Stimulated activated naive CD8-positive, alpha-beta T cell treated with anti-CD3 and anti-CD28 coated beads, Interleukin-15, Interleukin-2, amounts not matched to agents 100 U/mL and 50 U/mL, for 24 hours (primary cell): ENCODE measurements at regions not wholly inside any gene's neighbourhood (a gene's known extent, or its start where the extent isn't known, plus 50 kb on each side); places are given as distances from the start of the nearest gene placed in this dataset.

Source experiments
- ATAC-seq: fragments of 150-1000 bp; cut with Tn5 transposase; one replicate; pipeline ENCODE4 v1.10.0; 2021
- DNase-seq: peaks from one replicate; pipeline ENCODE4 v3.0.0; 2021

DNA sequence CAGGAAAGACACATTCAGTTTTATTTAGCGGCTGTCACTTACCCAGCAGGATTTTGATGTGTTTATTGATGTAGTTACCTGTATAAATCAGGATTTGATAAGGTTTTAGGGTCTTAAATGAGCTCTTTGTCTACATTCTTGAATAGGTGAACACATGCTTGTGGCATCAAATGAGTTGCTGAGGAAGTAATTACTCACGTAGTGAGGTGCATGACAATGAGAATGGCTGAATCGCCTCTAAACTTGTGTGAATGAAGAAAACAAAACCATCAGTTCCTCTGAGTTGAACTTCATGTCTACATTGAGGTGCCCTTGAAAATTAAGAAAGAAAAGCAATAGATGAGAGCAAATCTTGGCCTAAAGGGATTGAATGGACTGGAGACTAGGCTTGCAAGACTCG, 245.6 kb upstream of the SATB1 start:
- DNase-seq (no peak), ATAC-seq (no peak)

DNA sequence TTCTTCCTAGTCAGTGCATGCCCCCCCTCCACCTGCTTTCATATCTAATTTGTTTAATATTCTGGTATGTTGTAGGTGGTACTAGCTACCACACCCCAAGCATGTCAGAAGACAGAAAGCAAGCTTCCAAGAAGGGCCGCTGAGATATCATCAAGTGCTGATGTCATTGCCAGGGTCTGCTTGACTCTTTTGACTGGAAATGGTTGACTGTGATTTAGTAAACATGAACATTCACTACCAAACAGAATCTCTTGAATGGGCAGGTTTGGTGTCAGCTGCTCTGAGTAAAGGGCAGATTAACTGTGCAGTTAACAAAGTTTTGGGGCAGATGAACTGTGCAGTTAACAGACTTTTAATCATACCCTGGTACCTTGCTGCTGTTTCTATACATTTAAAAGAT, 244.2 kb upstream of the SATB1 start:
- DNase-seq, result no peak
- no peak for ATAC-seq

DNA sequence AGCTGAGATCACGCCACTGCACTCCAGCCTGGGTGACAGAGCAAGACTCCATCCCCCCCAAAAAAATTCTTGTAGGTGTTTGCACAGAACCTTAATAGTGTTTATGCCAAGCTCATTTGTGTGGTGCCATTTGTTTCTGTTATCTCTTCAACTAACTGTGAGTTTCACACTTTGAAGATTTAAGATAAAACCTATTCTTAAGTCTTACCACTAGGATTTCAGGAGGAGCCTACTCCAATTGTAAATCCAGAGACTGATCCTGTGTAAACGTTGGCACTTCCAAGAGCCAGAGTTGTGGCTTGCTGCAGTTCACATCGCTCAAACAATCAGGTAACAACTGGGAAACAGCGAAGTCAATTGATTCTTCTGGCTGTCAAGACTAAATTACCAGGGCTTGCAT, 242.4 kb upstream of the SATB1 start:
- ATAC-seq, result no peak

DNA sequence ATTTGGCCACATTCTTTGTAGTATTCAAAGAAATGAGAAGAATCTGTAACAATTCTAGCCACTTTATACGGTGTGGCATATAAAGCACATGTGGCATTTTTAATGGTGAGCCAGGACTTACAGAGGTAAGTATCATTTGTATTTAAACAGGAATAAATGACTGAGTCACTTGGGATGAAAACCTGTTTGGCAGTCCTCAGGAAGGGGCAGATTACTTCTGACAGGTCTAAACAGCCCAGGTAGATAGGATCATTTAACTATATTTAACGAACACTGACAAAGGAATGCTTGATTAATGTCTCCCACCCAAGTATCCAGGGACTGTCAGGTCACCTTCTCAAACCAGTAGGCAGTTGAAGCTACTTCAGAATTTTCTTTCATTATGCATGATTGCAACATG, 241.5 kb upstream of the SATB1 start:
- DNase-seq, result no peak
- no peak for ATAC-seq

More for the DNA sequence above, 242.4 kb upstream of the SATB1 start:
- no peak for DNase-seq

DNA sequence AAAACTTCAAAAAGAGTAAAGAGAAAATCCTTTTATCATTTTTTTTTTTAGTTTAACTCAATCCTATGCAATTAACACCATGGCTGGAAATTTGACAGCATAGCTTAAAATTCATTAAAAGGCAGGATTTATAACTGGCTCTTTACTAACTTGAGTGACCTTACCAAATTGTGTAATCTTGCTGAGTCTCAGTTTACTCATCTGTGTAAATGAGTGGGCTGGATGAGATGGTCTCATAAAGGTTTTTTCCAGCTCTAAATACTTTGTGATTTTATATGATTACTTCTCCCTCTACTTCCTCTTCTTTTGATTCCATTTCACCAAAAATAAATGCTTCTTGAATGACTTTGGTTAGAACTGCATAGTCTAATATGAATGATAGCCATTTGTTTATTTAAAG, 234.9 kb upstream of the SATB1 start:
- ATAC-seq (peak; percentile 66), DNase-seq (no peak)

DNA sequence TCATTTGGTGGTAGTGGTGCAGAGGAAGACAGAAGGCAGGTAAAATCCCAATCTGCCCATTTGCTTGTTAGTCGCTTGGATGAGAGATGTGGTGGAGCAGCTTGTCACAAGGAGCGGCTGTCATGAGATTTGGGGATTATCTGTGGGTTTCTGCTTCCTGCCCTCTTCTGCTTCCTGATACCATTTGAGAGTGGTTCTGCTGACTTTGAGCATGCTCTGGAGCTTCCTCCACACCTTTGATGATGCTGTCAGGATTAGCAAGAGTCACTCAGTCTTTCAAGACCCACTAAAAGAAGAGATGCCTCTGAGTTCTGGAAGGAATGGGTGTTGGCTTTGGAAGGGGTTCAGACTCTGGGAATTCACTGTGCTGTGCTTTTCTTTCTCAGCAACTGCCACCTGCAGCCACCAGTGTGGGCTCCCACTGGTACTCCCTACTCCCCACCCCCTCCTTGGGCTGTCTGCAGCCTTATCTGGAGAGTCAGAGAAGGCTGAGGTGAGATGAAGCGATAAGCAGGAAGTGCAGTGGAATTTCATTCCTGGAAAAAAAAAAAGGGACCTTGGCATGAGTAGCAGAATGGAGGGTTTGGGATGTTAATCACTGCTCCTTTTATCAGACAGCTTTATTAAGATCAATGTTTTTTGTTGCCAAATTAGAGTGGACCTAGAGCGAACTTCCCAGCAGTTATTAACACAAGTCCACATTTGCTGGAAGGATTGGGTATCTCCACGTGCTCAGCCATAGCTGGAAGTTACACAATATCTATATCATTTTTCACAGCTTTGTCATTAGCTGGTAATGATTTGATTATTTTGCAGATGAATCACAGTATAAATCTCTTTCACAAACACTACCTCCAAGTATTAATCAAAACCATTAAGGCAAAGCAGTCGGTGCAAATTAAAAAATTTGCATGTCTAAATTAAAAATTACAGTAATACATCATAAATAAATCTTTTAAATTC, 233.0 kb upstream of the SATB1 start:
- DNase-seq (no peak), ATAC-seq (peak; percentile 58)

DNA sequence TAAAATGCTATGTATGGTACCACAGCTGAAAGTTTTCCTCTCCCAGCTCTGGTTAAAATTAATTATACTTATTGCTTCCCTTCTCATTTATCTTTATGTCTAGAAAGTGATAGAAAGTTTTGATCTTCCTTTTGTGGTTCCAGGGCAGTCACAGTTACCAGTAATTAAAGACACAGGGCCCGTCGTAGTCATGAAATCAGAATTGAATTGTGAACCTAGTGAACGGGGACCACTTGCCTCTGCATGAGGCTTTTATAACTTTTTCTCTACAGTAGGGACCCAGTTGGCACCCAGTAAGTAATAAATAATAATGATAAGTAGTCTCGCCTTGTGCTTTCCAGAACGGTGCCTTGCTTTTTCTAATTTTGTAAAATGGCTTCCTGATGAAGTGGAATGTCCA, 231.7 kb upstream of the SATB1 start:
- peak; percentile 25 for ATAC-seq
- DNase-seq, result no peak

DNA sequence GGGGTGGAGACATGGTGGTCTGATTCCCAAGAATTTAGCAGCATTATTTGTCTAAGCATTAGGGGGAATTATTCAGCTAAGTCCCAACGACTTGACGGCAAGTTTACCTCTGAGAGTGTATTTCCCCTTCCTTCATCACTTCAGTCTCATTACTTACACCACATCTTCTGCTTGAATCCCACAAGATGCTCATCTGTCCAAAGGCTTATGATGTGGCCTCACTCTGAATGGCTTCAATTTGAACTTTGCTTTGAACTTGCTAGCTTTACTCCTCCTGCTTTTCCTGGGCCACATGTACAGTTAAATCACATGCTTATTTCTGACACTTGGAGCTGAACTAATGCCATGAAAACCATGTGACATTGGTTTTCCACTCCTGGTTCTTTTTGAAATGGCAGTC, 231.3 kb upstream of the SATB1 start:
- no peak for DNase-seq
- ATAC-seq, result peak; percentile 17

DNA sequence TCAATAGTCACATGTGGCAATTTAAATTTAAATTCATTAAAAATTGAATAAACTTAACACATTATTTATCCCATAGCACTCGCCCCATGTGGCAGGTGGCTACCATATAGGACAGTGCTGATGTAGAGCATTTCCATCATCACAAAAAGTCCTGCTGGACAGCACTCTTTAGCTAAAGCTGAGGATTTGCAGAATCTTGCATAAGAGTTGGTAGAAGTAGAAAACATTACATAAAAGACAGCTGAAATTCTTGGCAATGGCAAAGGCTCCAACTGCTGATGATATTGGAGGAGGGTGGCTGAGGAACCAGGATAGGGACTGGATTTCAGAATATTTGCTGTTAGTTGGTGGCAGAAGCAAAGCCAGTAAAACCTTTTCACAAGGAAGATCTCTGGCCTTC, 230.7 kb upstream of the SATB1 start:
- no peak for ATAC-seq
- DNase-seq, result no peak

DNA sequence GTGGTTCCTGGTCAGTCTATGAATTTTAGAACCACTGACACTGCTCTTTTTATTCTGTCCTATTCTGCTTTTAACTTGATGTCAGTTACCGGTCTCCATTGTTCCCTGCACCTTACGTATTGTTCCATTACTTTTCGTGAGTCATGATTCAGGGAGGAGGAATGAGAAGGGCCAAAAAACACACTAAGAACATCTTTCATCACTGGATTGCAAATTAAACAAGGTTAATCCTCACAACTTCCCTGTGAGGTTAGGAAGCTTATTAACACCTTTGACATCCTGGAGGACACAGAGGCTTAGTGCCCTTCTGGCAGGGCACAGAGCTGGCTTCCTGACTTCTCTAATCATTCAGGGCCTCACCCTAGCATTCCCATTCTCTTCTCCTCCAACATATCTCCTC, 227.6 kb upstream of the SATB1 start:
- no peak for DNase-seq
- no peak for ATAC-seq

DNA sequence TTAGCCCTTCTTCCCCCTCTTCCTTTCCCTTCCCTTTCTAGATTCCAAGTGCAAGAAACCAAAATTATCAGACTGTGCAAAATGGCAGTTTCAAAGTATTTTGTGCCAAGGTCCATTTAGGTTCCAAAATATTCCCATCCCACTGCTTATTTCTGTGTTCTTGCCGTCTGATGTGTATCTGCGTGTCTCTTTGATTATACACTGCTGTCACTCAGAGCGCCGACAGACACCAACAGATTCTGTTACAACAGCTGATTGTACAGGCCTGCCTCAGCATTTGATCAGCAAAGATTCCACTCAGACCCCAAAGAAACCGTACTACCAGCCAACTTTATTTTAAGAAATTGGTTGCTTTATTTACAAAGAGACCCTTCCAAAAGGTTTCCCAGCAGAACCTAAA, 225.6 kb upstream of the SATB1 start:
- DNase-seq, result no peak
- ATAC-seq, result no peak

DNA sequence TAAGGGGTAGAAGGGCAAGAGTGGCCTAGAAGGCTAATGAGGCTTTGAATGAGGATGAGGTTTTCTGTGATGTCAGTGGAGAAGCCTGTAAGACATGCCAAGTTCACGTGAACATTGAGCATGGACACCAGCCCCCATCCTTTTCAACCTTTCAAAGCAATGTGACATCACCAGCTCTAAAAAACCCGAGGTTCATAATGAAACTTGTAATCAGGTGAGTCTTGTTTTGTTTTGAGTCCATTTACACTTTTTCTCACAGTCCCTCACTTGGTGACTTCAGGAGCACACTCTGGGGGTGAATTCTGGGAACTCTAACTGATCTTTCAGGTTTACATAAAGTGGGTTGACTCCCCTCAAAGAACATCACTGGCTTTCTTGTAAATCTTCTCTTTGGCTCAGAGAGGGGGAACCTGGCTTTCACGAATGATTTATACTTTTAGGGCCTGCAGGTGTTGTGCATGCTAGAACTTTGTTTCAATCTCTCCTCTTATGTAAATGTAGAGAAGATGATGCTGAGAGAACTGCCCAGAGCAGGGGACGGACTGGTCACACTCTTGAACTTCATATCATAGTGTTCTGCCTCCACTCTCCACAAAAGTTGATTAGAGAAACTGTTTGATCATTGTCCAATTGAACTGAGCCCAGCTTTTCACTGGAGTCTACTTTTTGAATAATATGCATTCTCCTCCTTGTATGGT, 224.7 kb upstream of the SATB1 start:
- DNase-seq (peak; percentile 43), ATAC-seq (peak; percentile 86)

DNA sequence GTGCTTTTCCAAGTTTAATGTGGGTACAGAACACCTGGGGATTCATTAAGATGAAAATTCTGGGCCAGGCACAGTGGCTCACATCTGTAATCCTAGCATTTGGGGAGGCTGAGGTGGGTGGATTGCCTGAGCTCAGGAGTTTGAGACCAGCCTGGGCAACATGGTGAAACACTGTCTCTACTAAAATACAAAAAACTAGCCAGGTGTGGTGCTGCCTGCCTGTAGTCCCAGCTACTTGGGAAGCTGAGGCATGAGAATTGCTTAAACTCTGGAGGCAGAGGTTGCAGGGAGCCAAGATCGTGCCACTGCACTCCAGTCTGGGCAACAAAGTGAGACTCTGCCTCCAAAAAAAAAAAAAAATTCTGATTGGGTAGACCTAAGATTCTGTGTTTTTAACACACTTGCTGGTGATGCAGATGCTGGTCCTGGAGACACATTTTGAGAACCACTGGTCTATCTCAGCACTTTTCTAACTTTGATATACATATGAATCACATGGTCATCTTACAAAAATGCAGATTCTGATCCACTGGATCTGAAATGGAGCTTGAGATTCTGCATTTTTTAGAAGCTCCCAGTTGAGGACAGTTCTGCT, 223.8 kb upstream of the SATB1 start:
- DNase-seq (no peak), ATAC-seq (no peak)

DNA sequence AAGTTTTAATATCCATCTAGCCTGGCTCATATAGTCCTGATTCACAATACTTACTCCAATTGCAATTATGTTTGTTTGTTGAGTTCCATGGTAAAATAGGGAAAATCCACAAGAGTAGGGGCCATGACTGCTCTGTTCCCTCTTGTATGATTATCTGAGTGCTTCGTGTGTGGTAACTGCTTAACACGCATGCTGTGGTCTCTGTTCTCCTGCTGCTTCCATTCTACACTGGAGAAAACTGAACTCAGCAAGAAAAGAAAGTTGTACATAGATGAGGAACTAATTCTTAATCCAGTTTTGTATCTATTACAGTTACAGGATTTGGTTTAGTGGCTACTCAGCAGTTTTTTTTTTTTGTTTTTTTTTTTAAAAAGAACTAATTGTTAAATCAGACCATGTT, 223.0 kb upstream of the SATB1 start:
- ATAC-seq (no peak), DNase-seq (no peak)

DNA sequence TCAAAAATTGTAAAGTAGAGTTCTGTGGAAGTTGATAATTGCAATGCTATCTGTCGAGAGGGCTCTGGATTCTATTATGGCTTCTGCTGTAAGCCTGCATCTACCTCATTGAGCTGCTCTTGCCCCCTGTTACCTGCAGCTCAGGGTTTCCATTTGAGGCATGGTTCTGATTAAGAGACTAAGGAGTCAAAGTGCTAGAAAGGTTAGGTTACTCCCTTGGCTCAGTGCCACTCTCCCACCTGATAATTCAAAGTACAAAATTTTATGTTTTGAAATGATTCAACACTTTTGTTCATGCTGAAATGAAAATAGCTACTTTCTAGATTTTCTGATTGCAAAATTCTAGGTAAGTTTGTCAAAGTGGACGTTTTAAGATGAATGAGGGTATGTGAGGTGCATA, 220.5 kb upstream of the SATB1 start:
- ATAC-seq, result no peak

DNA sequence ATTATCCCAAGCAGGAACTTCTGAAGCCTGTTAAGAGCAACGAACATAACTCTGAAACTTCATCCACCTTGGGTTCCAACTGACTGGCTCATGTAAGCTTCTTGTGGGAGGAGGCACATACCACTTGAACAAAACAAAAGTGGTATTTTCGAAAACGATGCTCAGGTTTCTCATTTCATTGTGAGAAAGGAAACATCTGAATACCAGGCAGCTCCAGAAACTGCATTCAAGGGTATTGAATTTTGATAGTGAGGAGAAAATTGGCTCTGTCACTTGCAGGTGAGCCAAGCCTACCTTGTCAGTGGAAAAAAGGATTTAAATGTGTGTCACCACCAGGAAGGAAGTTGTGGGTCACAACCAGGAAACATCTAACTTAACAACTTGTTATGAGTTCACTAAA, 218.1 kb upstream of the SATB1 start:
- DNase-seq (no peak), ATAC-seq (no peak)

More for the DNA sequence above, 220.5 kb upstream of the SATB1 start:
- DNase-seq, result peak; percentile 30

DNA sequence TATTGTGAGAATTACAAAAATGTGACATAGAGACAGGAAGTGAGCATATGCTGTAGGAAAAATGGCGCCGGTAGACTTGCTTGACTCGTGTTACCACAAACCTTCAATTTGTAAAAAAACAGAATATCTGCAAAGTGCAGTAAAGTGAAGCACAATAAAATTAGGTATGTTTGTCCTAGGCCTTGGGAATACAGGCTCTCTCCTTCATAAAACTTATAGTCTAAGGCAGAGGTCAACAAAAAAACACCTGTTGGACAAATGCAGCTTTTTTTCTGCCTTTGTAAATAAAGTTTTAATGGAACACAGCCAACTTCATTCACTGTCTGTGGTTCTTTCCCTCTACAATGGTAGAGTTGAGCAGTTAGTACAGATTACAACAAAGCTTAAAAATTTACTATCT, 216.8 kb upstream of the SATB1 start:
- DNase-seq (no peak), ATAC-seq (no peak)

DNA sequence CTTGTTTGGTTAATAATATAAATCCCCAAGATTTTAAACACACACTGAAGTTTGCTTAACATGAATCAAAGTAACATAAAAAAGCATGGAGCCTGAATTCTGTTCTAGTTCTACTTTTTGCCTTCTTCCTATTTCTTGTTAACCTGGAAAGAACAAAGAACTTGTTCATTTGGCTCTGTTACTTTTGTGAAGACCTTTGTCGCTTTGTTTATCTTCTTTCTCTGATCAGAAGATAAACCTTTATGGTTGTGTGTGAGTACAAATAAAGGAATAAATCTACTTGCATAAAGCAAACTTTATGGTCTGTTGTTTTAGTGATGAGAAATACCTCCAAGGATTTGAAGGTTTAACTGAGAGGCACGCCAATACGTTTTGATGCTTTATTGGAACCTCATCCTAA, 210.1 kb upstream of the SATB1 start:
- DNase-seq (no peak), ATAC-seq (no peak)

DNA sequence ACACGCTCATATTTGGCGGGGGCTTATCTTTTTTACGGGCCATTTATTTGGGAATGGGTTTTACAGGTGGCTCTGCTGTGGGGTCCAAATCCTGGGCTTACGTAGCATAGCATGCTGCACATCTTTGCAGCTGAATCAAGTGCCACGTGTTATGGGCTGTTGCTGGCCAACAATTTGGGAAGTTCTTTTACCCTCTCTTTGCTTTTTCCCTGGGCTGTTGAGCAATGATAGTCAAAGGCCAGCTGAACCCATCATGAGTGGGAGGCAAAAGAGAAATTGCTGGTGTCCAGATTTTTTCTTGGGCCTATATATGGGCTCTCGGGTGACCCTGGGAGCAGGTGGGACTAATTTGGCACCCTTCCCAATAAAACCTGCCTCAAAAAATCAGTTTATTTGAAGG, 209.3 kb upstream of the SATB1 start:
- ATAC-seq (no peak), DNase-seq (no peak)

DNA sequence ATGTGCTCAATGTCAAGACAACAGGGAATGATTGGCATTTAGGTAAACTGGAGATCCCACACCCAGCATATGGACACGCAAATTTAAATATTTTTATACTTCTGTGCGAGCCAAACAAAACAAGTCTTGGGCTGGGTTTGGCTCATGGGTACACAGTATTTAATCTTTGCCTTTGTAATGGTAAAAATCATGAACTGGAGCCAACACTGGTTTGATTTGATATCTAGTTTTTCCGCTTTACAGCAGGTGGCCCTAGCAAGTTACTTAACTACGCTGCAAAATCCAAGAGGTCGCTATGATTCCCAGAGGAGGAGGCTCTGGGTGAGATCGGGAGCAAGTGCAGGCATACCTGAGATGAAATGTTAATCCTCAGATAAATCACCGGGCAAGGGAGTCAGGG, 207.9 kb upstream of the SATB1 start:
- DNase-seq (no peak), ATAC-seq (no peak)

DNA sequence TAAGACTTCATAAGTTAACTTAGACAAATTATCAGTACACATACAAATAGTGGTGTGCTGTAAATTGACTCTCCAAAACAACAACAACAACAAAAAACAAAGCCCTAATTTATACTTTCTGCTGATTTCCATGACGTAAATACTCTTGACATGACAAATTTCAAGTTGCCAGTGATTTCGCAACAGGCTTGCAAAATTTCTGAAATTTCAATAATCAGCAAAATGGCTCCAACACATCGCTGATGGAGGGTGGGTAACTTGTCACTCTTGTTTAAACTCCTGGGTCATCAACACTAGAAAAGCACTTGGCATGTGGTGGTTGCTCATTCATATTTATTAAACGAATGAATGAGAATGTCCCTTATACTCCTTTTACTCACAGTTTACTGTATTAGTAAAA, 205.2 kb upstream of the SATB1 start:
- no peak for DNase-seq
- ATAC-seq, result no peak

DNA sequence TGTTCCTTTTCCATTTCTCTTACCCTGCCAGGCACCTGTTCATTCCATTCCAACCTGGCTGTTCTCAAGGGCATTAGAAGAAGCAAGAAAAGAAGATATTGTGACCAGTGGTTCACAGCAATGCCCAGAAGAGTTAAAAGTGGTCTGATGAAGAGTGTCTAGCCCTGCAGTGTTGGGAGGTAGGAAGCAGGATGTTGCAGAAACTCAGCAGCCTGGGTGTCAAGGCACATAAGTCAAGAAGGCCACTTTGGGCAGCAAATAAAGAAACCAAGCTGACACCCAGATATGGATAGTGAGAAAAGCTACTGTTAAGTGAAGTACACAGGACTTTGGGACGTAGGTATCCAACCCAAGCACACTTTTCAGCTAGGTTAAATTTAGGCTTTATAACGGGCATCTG, 199.9 kb upstream of the SATB1 start:
- ATAC-seq (no peak), DNase-seq (no peak)

DNA sequence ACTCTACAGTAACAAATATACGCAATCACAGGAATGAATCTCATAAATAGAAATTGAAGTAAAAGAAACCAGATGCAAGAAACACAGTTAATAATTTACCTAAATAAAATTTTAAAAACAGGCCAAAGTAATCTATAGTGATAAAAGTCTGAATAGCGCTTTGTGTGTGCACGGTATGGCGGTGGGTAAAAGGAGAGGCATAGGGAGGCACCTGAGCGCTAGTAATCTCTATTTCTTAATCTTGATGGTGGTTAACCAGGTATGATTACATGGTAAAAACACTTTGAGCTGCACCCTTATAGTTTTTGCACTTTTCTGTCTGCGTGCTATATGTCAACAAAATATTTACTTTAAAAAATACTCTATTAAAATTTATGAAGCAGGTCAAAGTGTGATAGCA, 198.1 kb upstream of the SATB1 start:
- ATAC-seq (no peak), DNase-seq (no peak)
